Fibroblast of upper back skin (primary cell): ENCODE measurements at regions not wholly inside any gene's neighbourhood (a gene's known extent, or its start where the extent isn't known, plus 50 kb on each side); places are given as distances from the start of the nearest gene placed in this dataset.
"Not testable (repeated sequence)": the region's sequence is repeated elsewhere in the genome, so short reads cannot be mapped to it uniquely, and the experiment has no call there.

Experiments
- DNase-seq: peaks from one replicate; pipeline ENCODE4 v3.0.0-alpha.2; 2013

- peak; percentile 59 for DNase-seq
These were observed 56.8 kb upstream of the FAM171A1 start for GRCh38 chr10:15427843-15428414.

GRCh38 chr10:15426558-15426957 is 55.5 kb upstream of the FAM171A1 start:
- no peak for DNase-seq

- DNase-seq = no peak
These were observed 55.0 kb upstream of the FAM171A1 start for GRCh38 chr10:15426115-15426514.

- DNase-seq = not testable (repeated sequence)
These were observed 50.8 kb upstream of the FAM171A1 start for GRCh38 chr10:15421875-15422274.
